GM18517 (cell line): ENCODE measurements at regions not wholly inside any gene's neighbourhood (a gene's known extent, or its start where the extent isn't known, plus 50 kb on each side); places are given as distances from the start of the nearest gene placed in this dataset.
"Not testable (repeated sequence)": the region's sequence is repeated elsewhere in the genome, so short reads cannot be mapped to it uniquely, and the experiment has no call there.

Experiments used
- ATAC-seq: cut with Tn5 transposase; IDR thresholded peaks from one replicate; pipeline ENCODE4 v1.9.1; 2021; ENCODE audit warnings: mild to moderate bottlenecking, moderate library complexity; ENCODE audit not compliant: unreplicated experiment

DNA sequence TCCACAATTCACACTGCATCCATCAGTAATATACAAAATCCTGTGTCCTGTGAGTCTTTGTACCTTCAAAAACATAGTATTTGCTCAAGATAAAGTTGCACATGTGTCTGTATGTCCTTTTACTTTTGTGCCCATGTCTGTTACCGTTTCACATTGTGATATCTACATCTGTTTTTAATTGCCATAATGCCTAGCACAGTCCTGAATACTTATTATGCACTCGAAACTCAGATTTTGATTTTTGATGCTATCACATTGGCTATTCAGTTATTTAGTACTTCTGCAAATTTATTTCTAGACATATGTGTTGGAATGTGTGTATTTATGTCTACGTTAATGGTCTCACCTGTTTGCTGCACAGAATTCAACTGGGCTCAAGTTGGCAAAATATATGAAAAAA, 452.8 kb upstream of the ZEB2 start:
- ATAC-seq = no peak

DNA sequence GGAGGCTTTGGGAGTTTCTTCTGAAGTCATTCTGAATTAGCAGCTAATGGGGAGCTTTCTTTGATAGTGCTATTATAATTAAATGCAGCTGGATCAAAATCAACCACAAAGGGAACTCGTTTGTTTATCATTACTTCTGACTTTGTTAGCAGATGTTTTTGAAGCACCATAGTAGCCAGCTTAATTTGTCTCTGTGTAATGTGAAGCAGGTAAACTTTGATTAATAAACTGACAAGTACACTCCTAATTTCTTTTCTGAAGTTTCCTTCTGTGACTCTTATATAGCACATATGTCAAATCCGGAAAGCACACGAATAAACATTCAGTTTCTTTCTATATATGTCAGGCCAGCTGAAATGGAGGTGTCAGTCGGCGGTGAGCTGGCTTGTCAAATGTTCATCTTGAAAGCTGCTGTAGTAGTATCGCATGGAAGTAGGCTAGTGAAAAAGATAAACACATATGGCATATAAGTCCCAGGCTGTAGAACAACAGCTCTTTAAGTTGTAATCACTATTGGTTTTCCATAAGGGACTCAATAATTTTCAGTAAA, 451.9 kb upstream of the ZEB2 start:
- ATAC-seq = no peak

GRCh38 chr2:144970410-144970809, 450.5 kb upstream of the ZEB2 start:
- ATAC-seq = not testable (repeated sequence)

DNA sequence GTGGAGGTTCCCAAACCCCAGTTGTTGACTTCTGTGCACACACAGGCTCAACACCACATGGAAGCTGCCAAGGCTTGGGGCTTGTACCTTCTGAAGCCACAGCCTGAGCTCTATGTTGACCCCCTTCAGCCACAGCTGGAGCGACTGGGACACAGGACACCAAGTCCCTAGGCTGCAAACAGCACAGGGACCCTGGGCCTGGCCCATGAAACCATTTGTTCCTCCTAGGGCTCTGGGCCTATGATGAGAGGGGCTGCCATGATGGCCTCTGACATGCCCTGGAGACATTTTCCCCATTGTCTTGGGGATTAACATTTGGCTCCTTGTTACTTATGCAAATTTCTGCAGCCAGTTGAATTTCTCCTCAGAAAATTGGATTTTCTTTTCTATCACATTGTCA, 449.6 kb upstream of the ZEB2 start:
- ATAC-seq = not testable (repeated sequence)

DNA sequence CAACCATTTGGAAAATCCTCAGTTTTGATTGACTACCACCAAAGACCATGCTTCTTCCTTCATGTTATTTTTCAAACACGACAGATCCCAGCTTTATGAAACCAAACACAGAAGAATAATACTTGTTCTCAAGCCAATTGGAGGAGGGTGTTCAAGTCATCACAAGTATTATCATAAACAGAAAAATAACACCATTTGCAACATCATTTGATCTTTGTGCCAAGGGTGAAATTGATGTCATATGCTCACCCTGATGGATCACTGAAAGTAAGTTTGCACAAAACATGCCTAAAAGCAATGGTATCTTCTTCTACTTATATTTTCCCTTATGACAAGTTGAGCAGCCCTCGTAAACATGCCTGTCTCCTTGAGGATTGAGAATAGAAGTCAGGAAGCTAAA, 448.0 kb upstream of the ZEB2 start:
- ATAC-seq = no peak

- no peak for ATAC-seq
Measured at GRCh38 chr2:144965172-144965571, 445.3 kb upstream of the ZEB2 start.

GRCh38 chr2:144963031-144963430, 443.1 kb upstream of the ZEB2 start:
- ATAC-seq = no peak

DNA sequence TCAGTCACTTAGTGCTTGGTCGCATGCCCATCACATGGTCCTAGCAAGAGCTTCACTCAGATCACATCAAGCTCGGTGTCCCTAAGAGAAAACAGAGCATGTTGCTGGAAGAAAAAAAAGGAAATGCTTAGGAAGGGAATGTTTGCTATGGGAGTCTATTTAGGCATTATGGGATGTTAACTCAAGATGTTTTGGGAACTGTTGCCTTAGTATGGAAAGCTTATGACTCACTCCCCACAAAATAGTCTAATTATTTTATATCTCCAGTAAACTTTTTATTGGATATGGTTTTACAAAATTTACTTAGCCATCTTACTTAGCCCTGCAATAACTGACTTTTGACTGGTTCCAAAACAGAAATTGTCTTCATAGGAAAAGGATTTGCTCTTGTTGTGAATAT, 439.5 kb upstream of the ZEB2 start:
- no peak for ATAC-seq

GRCh38 chr2:144950899-144951560, 431.1 kb upstream of the ZEB2 start:
- no peak for ATAC-seq

DNA sequence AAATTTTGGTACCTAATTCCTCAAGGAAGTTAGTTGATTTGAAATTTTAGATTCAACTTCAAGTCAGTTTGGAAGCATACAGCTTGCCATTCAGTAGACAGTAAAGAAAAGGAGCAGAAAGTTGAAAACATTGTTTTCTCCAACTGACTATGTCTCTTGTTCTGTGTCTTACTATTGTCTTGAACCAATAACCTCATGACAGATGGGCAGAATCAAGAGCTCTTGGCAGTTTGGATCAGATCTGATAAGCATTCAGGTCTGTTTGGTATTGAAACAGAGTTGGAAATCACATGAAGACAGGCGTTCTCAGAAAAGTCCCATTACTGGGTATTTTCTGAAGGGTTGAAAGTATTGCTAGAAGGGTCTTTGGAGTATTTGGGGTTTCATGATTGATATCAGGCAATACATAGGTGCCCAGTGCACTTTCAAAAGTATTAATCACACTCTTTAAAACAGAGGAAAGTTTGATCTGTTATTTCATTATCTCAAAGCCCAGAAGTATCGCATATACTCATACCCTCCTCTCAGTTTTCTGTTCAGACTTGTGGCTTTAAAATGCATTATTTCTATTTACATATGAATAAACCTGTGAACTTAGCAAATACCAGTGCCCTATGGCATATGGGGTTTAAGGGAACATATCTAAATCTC, 428.4 kb upstream of the ZEB2 start:
- ATAC-seq = no peak

DNA sequence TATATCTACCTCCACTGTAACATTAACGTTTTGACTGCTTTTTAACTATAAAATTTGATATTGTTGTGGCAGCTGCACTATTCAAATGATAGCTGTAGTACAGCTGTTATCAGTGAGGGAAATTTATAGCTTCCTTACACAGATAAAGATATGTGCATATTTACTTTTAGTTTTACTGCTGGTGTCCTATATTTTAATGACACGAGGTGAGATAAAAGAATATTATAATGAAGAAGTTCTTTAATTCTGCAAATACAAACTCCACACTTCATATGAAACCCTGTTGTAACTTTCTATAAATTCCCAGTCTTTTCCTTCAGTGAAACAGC, 427.8 kb upstream of the ZEB2 start:
- ATAC-seq = no peak

DNA sequence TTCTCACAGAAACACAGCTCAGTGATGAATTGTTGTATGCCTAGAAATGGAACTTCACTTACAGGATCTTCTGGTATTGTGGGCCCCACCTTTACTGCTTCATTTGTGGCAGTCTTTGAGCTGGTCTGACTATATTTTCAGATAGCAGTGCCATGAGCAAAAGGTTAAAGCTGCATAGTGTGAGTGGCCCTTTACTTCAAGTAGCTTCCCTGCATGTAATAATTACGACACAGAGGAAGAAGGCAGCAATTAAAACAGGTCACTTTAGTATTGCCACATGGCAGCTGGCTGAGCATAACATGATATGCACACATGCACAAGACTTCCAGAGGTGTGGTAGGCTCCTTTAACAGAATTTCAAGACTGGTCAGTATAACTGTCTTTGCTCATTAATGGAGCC, 426.3 kb upstream of the ZEB2 start:
- no peak for ATAC-seq

DNA sequence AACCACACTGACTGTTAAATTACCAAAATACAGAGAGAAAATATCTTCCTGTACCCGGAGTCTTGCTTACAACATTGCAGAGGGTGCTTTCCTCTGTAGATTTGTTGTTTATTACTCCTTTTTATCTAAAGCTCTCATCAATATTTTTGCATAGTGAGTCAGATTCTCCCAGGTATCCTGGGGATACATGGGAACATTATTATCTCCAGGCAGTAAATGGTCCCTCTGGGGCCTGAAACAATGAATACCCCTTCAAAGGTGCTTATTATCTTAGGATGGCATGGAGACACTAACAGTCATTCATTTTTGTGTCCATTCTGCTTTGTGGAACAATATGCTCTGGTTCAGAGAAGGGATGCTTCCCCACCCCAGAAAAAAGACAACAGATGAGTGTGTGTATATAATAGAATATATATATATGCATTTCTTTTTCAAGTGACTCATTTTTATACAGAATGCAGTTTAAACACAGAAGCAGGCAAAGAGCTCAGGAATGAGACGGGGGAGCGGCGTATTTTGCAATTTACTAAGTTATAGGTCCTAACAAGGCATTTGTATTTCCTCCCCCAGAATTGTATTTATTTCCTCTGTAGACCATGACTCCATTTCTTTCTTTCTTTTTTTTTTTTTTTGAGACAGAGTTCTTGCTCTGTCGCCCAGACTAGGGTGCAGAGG, 424.8 kb upstream of the ZEB2 start:
- no peak for ATAC-seq

GRCh38 chr2:144943986-144944385, 424.1 kb upstream of the ZEB2 start:
- no peak for ATAC-seq

GRCh38 chr2:144943293-144943941, 423.5 kb upstream of the ZEB2 start:
- ATAC-seq = no peak

DNA sequence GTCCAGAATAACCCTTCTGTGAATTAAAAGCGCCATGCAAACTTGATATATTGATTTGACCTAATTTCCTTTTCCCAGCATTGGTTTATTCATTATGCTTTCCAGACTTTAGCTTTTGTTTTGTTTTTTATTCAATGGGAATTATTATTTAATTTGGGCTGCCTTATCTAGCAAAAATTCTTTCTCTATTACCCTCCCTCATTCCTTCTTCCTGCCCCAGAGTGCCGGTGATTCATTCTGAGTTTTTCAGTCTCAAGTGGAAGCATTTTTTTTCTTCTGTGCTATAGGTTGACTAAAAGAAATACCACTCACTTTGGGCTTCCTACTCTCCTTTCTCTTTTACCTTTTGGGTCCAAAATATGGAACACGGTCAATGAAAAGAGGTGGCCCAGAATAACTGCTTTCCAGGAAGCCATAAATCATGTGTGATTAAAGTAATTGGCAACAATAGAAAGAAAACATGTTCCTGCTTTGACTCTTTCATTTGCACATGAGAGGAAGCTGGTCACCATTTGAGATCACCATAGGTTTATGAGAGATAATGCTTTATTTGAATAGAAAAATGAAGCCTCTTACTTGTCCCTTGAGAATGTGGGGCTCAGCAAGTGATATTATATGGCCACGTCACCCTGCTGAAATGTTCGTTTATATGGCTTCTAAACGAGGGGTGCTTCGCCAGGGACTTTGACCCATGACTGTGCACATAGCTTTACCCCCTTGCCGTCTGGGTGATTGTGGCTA, 422.8 kb upstream of the ZEB2 start:
- ATAC-seq = no peak

DNA sequence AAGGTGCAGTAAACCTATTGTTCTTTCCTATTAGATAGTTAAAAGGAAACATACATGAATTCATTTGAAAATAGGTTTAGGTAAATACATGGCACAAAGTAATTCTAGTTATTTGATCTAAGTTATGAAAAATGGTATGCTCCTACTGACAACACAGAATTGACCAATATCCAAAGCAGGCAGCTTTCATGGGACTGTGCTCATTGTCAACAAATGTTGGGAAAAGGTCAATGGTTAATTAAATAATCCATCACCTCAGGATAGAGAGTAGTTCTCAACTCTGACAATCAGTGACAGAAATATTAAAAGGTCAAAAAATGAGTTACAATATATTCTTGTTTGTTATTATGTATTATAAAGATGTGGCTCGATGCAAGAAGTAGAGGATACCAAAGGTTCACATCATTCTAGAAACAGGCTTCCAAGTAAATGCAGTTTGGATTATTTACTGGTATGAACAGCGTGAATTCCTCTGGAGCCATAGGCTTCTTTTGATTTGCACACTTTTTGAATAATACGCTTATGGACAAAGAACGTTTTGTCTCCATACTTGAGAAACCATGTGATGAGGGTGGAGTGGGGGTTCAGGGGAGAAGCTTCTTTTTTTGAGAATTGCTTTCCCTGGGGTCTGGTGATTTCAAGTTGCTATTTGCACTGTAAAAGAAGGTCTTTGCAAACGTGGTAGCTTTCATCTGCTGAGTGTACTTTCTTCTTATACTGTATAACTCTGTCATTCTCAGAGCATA, 422.0 kb upstream of the ZEB2 start:
- no peak for ATAC-seq

GRCh38 chr2:144939590-144939989, 419.7 kb upstream of the ZEB2 start:
- no peak for ATAC-seq

- no peak for ATAC-seq
Measured at GRCh38 chr2:144937910-144938709, 418.2 kb upstream of the ZEB2 start.
